Ascending aorta (tissue), 2 donors: ENCODE measurements at regions not wholly inside any gene's neighbourhood (a gene's known extent, or its start where the extent isn't known, plus 50 kb on each side); places are given as distances from the start of the nearest gene placed in this dataset.
"Not testable (repeated sequence)": the region's sequence is repeated elsewhere in the genome, so short reads cannot be mapped to it uniquely, and the experiment has no call there.

ENCODE experiments used
- DNase-seq, 2 donors: peaks; one replicate each; pipeline ENCODE4 v3.0.0-alpha.2; 2019; ENCODE audit warnings: low spot score in 2 of 2
- H3K27ac ChIP-seq, 2 donors: fragments of 200-600 bp; sonication (generic); one replicate each; pipeline ENCODE4 v1.5.1; 2016 to 2017; ENCODE audit warnings: mild to moderate bottlenecking in 1 of 2
- H3K27me3 ChIP-seq: fragments of 200-600 bp; sonication (generic); one replicate; pipeline ENCODE4 v1.5.1; 2017
- H3K36me3 ChIP-seq, 2 donors: fragments of 200-600 bp; sonication (generic); one replicate each; pipeline ENCODE4 v1.5.1; 2016
- H3K4me1 ChIP-seq, 2 donors: fragments of 200-600 bp; sonication (generic); one replicate each; pipeline ENCODE4 v1.5.1; 2016 to 2017; ENCODE audit warnings: mild to moderate bottlenecking in 1 of 2
- H3K4me3 ChIP-seq, 2 donors: fragments of 200-600 bp; sonication (generic); one replicate each; pipeline ENCODE4 v1.5.1; 2016 to 2017; ENCODE audit warnings: mild to moderate bottlenecking in 1 of 2
- H3K9me3 ChIP-seq, 2 donors: fragments of 200-600 bp; sonication (generic); one replicate each; pipeline ENCODE4 v1.5.1; 2016
- CTCF ChIP-seq, 3 experiments: fragments of 200-600 bp in 2 of 3; fragments of 450-650 bp in 1 of 3; sonication (generic) in 2 of 3; IDR thresholded peaks; one replicate each; pipeline ENCODE4 v1.5.1; 2016 to 2019; ENCODE audit warnings: antibody characterized with exemption in 3 of 3, mild to moderate bottlenecking in 1 of 3, moderate library complexity in 1 of 3
- intact Hi-C: fragments of 100-400 bp; cut with DNase I; formaldehyde crosslinking; loops from one replicate; pipeline ENCODE4 v1.15.1; 2023

GRCh38 chr2:132220589-132220988 lies 58.8 kb upstream of the ANKRD30BL start:
- H3K9me3 ChIP-seq, H3K4me3 ChIP-seq, intact Hi-C loops, H3K36me3 ChIP-seq, DNase-seq, H3K27ac ChIP-seq, H3K4me1 ChIP-seq, H3K27me3 ChIP-seq: not testable (repeated sequence)

- H3K27ac ChIP-seq, intact Hi-C loops, H3K4me3 ChIP-seq, H3K9me3 ChIP-seq, DNase-seq, H3K4me1 ChIP-seq, H3K36me3 ChIP-seq, H3K27me3 ChIP-seq: not testable (repeated sequence)
Measured at GRCh38 chr2:132221886-132222285, 60.1 kb upstream of the ANKRD30BL start.

DNA sequence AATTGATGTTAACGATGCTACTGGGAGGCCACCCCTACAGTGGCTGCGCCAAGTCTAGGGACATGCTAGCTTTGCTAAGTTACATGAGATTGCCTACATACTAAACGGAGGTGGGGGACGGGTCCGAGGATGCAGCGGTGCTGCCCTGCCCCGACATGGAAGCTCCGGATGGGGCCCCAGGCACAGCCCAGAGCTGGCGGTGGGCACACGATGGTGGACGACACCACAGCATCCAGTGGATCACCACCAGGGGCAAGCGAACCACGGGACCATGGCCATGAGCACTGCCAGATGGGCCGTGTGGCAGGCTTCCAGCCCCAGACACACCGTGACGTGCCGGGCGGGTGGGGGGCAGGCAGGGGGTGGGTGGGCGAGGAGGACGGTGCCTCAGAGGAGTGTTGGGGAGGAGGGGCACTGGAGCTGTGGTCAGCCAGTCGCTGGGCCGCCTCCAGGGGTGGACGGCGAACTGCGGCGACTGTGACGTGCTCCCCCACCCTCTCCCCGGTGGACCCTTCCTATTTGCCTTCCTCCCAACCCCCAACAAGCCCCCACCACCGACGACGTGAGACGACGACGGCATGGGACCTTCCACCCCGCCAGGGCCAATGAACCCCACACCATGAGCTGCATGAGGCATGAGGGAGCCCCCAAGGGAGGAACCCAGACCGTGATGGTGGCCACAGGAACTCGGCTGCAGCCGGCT lies 90.6 kb upstream of the ANKRD30BL start:
- no peaks in the 10 kb centered on the region for H3K36me3 ChIP-seq
- DNase-seq: no peak
- intact Hi-C loops: no loop called here

GRCh38 chr2:132252894-132253264 lies 91.1 kb upstream of the ANKRD30BL start:
- Histone ChIP-seq H3K36me3 (no peaks in the 10 kb centered on the region), H3K27ac (no peak overlapping the region), H3K4me1 (no peaks in the 10 kb centered on the region), H3K4me3 (no peak overlapping the region), H3K27me3 (no peaks in the 10 kb centered on the region), H3K9me3 (peaks cover 0 to 6% of the 10 kb centered on the region in 2 donors)
- TF ChIP-seq CTCF (IDR thresholded peaks at IDR 0.05): no peak
- intact Hi-C loops: no loop called here
- DNase-seq: no peak

More for the DNA sequence above, 90.6 kb upstream of the ANKRD30BL start:
- Histone ChIP-seq H3K27me3 (no peaks in the 10 kb centered on the region), H3K4me3 (no peak overlapping the region), H3K9me3 (peaks cover 0 to 6% of the 10 kb centered on the region in 2 donors), H3K27ac (no peak overlapping the region), H3K4me1 (no peaks in the 10 kb centered on the region)
- no peak for TF ChIP-seq CTCF (IDR thresholded peaks at IDR 0.05)

DNA sequence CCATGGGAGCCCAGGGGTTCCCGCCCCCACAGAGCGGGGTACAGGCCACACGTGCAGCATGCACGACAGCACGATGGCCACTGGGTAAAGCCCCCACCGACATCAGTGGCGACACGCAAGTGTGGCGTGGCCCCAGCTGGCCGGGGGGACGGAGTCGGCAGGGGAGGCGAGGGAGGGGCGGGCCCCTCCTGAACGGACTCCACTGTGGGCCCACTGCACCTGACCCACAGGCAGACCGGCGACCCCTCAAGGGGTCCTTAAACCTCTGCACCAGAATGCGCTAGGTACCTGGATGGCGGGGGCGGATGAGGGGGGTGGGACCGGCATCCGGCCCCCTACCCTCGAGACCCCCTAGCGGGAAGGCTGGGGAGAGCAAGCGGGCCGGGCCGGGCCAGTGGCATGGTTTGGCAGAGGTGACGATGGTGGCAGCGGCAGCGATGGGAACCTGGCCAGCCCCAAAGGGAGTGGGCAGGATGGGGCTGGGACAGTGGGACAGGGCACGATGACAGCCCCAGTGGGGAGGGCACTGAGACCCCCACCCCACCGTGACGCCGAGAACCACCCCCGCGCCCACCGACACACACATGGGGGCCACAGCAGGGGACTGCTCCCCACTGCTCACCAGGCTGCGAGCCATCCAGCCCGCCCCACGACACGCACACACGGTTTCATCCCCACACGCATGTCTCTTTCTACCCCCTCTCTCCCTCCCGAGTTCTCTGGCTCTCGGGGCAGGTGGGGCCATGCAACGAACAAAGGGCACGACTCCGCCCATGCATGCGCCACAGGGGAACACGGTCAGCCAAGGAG lies 91.9 kb upstream of the ANKRD30BL start:
- Histone ChIP-seq H3K9me3 (peaks cover 0 to 6% of the 10 kb centered on the region in 2 donors), H3K4me1 (no peaks in the 10 kb centered on the region), H3K4me3 (no peak overlapping the region), H3K27me3 (no peaks in the 10 kb centered on the region), H3K27ac (no peak overlapping the region), H3K36me3 (no peaks in the 10 kb centered on the region)
- no peak for DNase-seq
- intact Hi-C loops: no loop called here
- TF ChIP-seq CTCF (IDR thresholded peaks at IDR 0.05): no peak

DNA sequence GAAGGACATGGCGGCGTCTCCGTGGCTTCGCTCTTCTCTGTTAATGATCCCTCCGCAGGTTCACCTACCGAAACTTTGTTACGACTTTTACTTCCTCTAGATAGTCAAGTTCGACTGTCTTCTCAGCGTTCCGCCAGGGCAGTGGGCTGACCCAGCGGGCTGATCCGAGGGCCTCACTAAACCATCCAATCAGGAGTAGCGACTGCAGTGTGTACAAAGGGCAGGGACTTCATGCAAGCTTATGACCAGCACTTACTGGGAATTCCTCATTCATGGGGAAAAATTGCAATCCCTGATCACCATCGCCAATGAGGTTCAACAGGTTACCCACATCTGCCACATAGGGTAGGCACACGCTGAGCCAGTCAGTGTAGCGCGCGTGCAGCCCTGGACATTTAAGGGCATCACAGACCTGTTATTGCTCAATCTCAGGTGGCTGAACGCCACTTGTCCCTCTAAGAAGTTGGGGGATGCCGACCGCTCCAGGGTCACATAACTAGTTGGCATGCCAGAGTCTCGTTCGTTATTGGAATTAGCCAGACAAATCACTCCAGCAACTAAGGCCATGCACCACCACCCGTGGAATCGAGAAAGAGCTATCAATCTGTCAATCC lies 92.7 kb upstream of the ANKRD30BL start:
- H3K36me3 ChIP-seq, H3K27me3 ChIP-seq, H3K4me1 ChIP-seq, DNase-seq, H3K4me3 ChIP-seq, intact Hi-C loops, H3K27ac ChIP-seq, H3K9me3 ChIP-seq: not testable (repeated sequence)

DNA sequence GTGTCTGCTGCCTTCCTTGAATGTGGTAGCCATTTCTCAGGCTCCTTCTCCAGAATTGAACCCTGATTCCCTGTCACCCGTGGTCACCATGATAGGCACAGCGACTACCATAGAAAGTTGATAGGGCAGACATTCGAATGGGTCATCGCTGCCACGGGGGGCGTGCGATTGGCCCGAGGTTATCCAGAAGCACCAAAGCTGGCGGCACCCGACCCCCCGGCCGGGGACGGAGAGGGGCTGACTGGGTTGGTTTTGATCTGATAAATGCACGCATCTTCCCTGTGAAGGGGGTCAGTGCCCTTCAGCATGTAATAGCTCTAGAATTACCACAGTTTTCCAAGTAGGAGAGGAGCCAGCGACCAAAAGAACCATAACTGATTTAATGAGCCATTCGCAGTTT lies 94.0 kb upstream of the ANKRD30BL start:
- Histone ChIP-seq H3K36me3 (no peaks in the 10 kb centered on the region), H3K27ac (no peak overlapping the region), H3K4me3 (no peak overlapping the region), H3K27me3 (no peaks in the 10 kb centered on the region), H3K4me1 (no peaks in the 10 kb centered on the region), H3K9me3 (no peaks in the 10 kb centered on the region)
- intact Hi-C loops: no loop called here
- no peak for TF ChIP-seq CTCF (IDR thresholded peaks at IDR 0.05)
- DNase-seq: no peak
